Sciatic nerve (tissue), 2 donors: ENCODE measurements at regions not wholly inside any gene's neighbourhood (a gene's known extent, or its start where the extent isn't known, plus 50 kb on each side); places are given as distances from the start of the nearest gene placed in this dataset.
A peak's percentile ranks its signal among the peaks of the same experiment; 100 is the strongest.
"Not testable (repeated sequence)": the region's sequence is repeated elsewhere in the genome, so short reads cannot be mapped to it uniquely, and the experiment has no call there.

Experiments used
- ATAC-seq: fragments of 200-7000 bp; cut with Tn5 transposase; one replicate; pipeline ENCODE4 v1.9.1; 2020; ENCODE audit warnings: mild to moderate bottlenecking, moderate library complexity
- DNase-seq: peaks from one replicate; pipeline ENCODE4 v3.0.0-alpha.2; 2020; ENCODE audit warnings: low spot score
- intact Hi-C: fragments of 100-400 bp; cut with DNase I; formaldehyde crosslinking; loops from one replicate; pipeline ENCODE4 v1.14.2; 2022
- donor health status: DM: no; HTN: no; CAD: no.
- donor health status: DM: no; HTN: no; CAD: no.

GRCh38 chr2:113343800-113344199 lies 65.1 kb upstream of the PAX8 start:
- ATAC-seq = not testable (repeated sequence)

GRCh38 chr2:113342650-113343049 lies 63.9 kb upstream of the PAX8 start:
- no peak for DNase-seq
- intact Hi-C loops = no loop called here
- peak; percentile 76 for ATAC-seq

More at GRCh38 chr2:113343800-113344199, 65.1 kb upstream of the PAX8 start:
- DNase-seq, intact Hi-C loops: not testable (repeated sequence)

GRCh38 chr2:113341870-113342253 lies 63.1 kb upstream of the PAX8 start:
- intact Hi-C loops, DNase-seq, ATAC-seq: not testable (repeated sequence)

- intact Hi-C loops = no loop called here
- no peak for ATAC-seq
These were observed 62.6 kb upstream of the PAX8 start for GRCh38 chr2:113341191-113341869.

GRCh38 chr2:113337809-113338208 lies 59.1 kb upstream of the PAX8 start:
- no peak for DNase-seq
- ATAC-seq = peak; percentile 35
- intact Hi-C loops = no loop called here

More at GRCh38 chr2:113341191-113341869, 62.6 kb upstream of the PAX8 start:
- no peak for DNase-seq

GRCh38 chr2:113336040-113336439 lies 57.3 kb upstream of the PAX8 start:
- intact Hi-C loops, DNase-seq: not testable (repeated sequence)
- peak; percentile 76 for ATAC-seq

- ATAC-seq (no peak), DNase-seq (no peak)
- intact Hi-C loops = no loop called here
These were observed 55.4 kb upstream of the PAX8 start for GRCh38 chr2:113334147-113334546.

- intact Hi-C loops, ATAC-seq, DNase-seq: not testable (repeated sequence)
These were observed 55.0 kb upstream of the PAX8 start for GRCh38 chr2:113333735-113334134.

GRCh38 chr2:113330060-113330767 lies 51.5 kb upstream of the PAX8 start:
- intact Hi-C loops, ATAC-seq, DNase-seq: not testable (repeated sequence)

- DNase-seq, intact Hi-C loops: not testable (repeated sequence)
- peak; percentile 53 for ATAC-seq
These were observed 50.3 kb upstream of the PAX8 start for GRCh38 chr2:113328973-113329372.

- intact Hi-C loops, ATAC-seq, DNase-seq: not testable (repeated sequence)
These were observed 49.9 kb upstream of the PAX8 start for GRCh38 chr2:113328572-113328971.
